HepG2 (cell line): ENCODE measurements at regions not wholly inside any gene's neighbourhood (a gene's known extent, or its start where the extent isn't known, plus 50 kb on each side); places are given as distances from the start of the nearest gene placed in this dataset.

Experiments
- ATAC-seq: fragments of 200-7000 bp; cut with Tn5 transposase; 3 replicates; pipeline ENCODE4 v1.9.1; 2020; ENCODE audit warnings: mild to moderate bottlenecking, moderate library complexity
- BruUV-seq: library from RNA; stranded (reverse); fragments of 400-500 nt; replicated peaks from 2 replicates; lab custom pipeline; 2021; lab: Mats Ljungman, UMichigan
- CTCF ChIA-PET: fragments of 300-600 bp; formaldehyde crosslinking; extraction: SDS; loops from one replicate; lab custom pipeline; 2021; ENCODE audit warnings: low total read pairs, inconsistent platforms, low intra/inter-chr PET ratio; lab: Yijun Ruan, JAX
- POLR2A ChIA-PET: fragments of 350-600 bp; sonication (Branson Sonifier 250); formaldehyde crosslinking; loops from one replicate; lab custom pipeline; 2020; ENCODE audit warnings: antibody characterized with exemption, inconsistent platforms; lab: Yijun Ruan, JAX
- DNase-seq: peaks from one replicate; pipeline ENCODE4 v3.0.0-alpha.2; 2015; ENCODE audit warnings: low spot score
- FAIRE-seq: peaks from 3 replicates; lab custom pipeline; 2011; peaks lifted over from hg19 to GRCh38; lab: Jason Lieb, UNC
- H2AFZ ChIP-seq: one replicate; pipeline ENCODE4 v1.6.1; 2011; ENCODE audit warnings: low read length, inconsistent platforms
- H3K27ac ChIP-seq: fragments of 300-600 bp; 3 replicates; pipeline ENCODE4 v1.8.0; 2011; ENCODE audit warnings: mixed run types, mild to moderate bottlenecking, mixed read lengths, low read length, inconsistent platforms; ENCODE audit not compliant: insufficient read depth; ENCODE audit errors: extremely low read length
- H3K27me3 ChIP-seq, 2 experiments: fragments of 200-600 bp in 1 of 2; 2 replicates in 1 of 2; 3 replicates in 1 of 2; pipeline versions ENCODE4 v1.6.0 to v1.8.0; 2011; ENCODE audit warnings: low read length in 2 of 2, mild to moderate bottlenecking in 2 of 2, moderate library complexity in 2 of 2, inconsistent platforms in 1 of 2; ENCODE audit not compliant: insufficient read depth in 2 of 2, control insufficient read depth in 1 of 2
- H3K36me3 ChIP-seq, 2 experiments: fragments of 200-600 bp in 1 of 2; replicated peaks in 1 of 2; 2 replicates in 1 of 2; 3 replicates in 1 of 2; pipeline versions ENCODE4 v1.5.1 to v1.8.0; 2011; ENCODE audit warnings: low read length in 2 of 2, inconsistent platforms in 1 of 2; ENCODE audit not compliant: insufficient read depth in 2 of 2, control insufficient read depth in 1 of 2
- H3K4me1 ChIP-seq: 2 replicates; pipeline ENCODE4 v1.5.1; 2012; ENCODE audit warnings: low read length, inconsistent platforms; ENCODE audit not compliant: insufficient read depth
- H3K4me2 ChIP-seq: 2 replicates; pipeline ENCODE4 v1.6.0; 2011; ENCODE audit warnings: low read depth, low read length, inconsistent platforms
- H3K4me3 ChIP-seq, 3 experiments: fragments of 200-600 bp in 1 of 3; sonication (generic), shearing (Covaris generic) in 1 of 3; replicated peaks in 1 of 3; 2 replicates each; pipeline ENCODE4 v1.5.1; 2011 to 2016; ENCODE audit warnings: low read length in 3 of 3, inconsistent platforms in 2 of 3, low read depth in 2 of 3, mild to moderate bottlenecking in 2 of 3, control low read depth in 1 of 3, mixed read lengths in 1 of 3; ENCODE audit not compliant: insufficient read depth in 1 of 3
- H3K79me2 ChIP-seq: one replicate; pipeline ENCODE4 v1.6.1; 2011; ENCODE audit warnings: low read length, inconsistent platforms; ENCODE audit not compliant: insufficient read depth
- H3K9ac ChIP-seq: 2 replicates; pipeline ENCODE4 v1.6.0; 2011; ENCODE audit warnings: mild to moderate bottlenecking, low read depth, low read length, inconsistent platforms; ENCODE audit not compliant: insufficient read depth
- H3K9me3 ChIP-seq: 2 replicates; pipeline ENCODE4 v1.5.1; 2012; ENCODE audit warnings: mild to moderate bottlenecking, low read length
- H4K20me1 ChIP-seq: 2 replicates; pipeline ENCODE4 v1.6.0; 2011; ENCODE audit warnings: inconsistent platforms, mild to moderate bottlenecking, low read length, moderate library complexity; ENCODE audit not compliant: insufficient read depth
- ERF ChIP-seq: IDR thresholded peaks from 2 replicates; pipeline ENCODE4 v1.6.1; 2018; ENCODE audit warnings: missing biosample characterization, missing genetic modification reagents
- HOXA3 ChIP-seq: sonication (generic); formaldehyde crosslinking; IDR thresholded peaks from 2 replicates; pipeline ENCODE4 v1.5.0; 2020; ENCODE audit warnings: missing genetic modification reagents
- NAIF1 ChIP-seq: sonication (generic); formaldehyde crosslinking; IDR thresholded peaks from 2 replicates; pipeline ENCODE4 v1.5.0; 2020; ENCODE audit warnings: mild to moderate bottlenecking, missing genetic modification reagents, borderline replicate concordance
- TBX3 ChIP-seq: fragments of 450-650 bp; IDR thresholded peaks from 2 replicates; pipeline ENCODE4 v1.6.1; 2017; ENCODE audit warnings: antibody characterized with exemption, mild to moderate bottlenecking, inconsistent platforms, borderline replicate concordance
- ZNF563 ChIP-seq: sonication (generic); formaldehyde crosslinking; IDR thresholded peaks from 2 replicates; pipeline ENCODE4 v1.8.0; 2022; ENCODE audit warnings: mild to moderate bottlenecking, moderate library complexity, missing genetic modification reagents
- in situ Hi-C: cut with HindIII; loops from 2 replicates; pipeline ENCODE4 v1.10.0; 2017; ENCODE audit warnings: low pct_unique_long_range_greater_than_20kb; ENCODE audit not compliant: extremely low pct_ligation_motif_present
- intact Hi-C: fragments of 100-400 bp; cut with micrococcal nuclease; formaldehyde crosslinking; loops from one replicate; pipeline ENCODE4 v1.10.0; 2022; ENCODE audit not compliant: unreplicated experiment
- TF ChIP-seq, protein P1 (sequence below): sonication (generic); formaldehyde crosslinking; IDR thresholded peaks from 2 replicates; pipeline ENCODE4 v1.4.0; 2020; ENCODE audit warnings: mild to moderate bottlenecking, low read depth, missing genetic modification reagents
- TF ChIP-seq, protein P2 (sequence below), 2 experiments: sonication (generic) in 1 of 2; formaldehyde crosslinking in 1 of 2; IDR thresholded peaks; 2 replicates each; pipeline versions ENCODE4 v1.4.0 to v1.6.1; 2018 to 2020; ENCODE audit warnings: missing genetic modification reagents in 2 of 2, borderline replicate concordance in 1 of 2, low read depth in 1 of 2, mild to moderate bottlenecking in 1 of 2, missing biosample characterization in 1 of 2

DNA sequence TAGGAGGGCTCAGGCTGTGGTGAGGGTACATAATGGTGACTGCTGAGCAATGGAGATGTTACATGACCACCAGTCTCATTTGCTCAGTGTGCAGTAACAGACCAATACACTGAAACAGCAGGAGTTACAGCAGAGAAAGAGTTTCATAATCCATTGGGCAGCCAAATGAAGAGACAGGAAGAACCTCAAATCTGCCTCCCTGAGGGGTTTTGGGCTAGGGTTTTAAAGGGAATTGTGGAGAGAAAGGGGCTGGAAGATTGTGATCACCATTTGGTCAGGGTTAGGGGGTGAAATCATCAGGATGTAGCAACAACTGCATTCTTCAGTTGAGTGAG, 838.3 kb downstream of the GRID1 start:
- Histone ChIP-seq H3K4me1 (no peaks in the 10 kb centered on the region), H3K79me2 (no peaks in the 10 kb centered on the region), H3K36me3 (no peaks in the 10 kb centered on the region), H3K9ac (no peak overlapping the region), H3K4me3 (no peak overlapping the region), H3K27ac (no peak overlapping the region), H2AFZ (no peak overlapping the region), H3K27me3 (no peaks in the 10 kb centered on the region), H3K4me2 (no peak overlapping the region), H3K9me3 (peaks cover 21% of the 10 kb centered on the region), H4K20me1 (no peaks in the 10 kb centered on the region)
- in situ Hi-C loops = no loop called here
- no peak for ATAC-seq
- POLR2A ChIA-PET = no interaction called here
- CTCF ChIA-PET = no interaction called here
- no peak for FAIRE-seq
- intact Hi-C loops = no loop called here
- TF ChIP-seq ERF (CRISPR knock-in tag) (no peak), HOXA3 (CRISPR knock-in tag) (no peak), TBX3 (no peak), ZNF563 (CRISPR knock-in tag) (no peak), NAIF1 (CRISPR knock-in tag) (no peak)
- TF ChIP-seq, protein P1, sequence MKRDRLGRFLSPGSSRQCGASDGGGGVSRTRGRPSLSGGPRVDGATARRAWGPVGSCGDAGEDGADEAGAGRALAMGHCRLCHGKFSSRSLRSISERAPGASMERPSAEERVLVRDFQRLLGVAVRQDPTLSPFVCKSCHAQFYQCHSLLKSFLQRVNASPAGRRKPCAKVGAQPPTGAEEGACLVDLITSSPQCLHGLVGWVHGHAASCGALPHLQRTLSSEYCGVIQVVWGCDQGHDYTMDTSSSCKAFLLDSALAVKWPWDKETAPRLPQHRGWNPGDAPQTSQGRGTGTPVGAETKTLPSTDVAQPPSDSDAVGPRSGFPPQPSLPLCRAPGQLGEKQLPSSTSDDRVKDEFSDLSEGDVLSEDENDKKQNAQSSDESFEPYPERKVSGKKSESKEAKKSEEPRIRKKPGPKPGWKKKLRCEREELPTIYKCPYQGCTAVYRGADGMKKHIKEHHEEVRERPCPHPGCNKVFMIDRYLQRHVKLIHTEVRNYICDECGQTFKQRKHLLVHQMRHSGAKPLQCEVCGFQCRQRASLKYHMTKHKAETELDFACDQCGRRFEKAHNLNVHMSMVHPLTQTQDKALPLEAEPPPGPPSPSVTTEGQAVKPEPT = no peak
- TF ChIP-seq, protein P2, sequence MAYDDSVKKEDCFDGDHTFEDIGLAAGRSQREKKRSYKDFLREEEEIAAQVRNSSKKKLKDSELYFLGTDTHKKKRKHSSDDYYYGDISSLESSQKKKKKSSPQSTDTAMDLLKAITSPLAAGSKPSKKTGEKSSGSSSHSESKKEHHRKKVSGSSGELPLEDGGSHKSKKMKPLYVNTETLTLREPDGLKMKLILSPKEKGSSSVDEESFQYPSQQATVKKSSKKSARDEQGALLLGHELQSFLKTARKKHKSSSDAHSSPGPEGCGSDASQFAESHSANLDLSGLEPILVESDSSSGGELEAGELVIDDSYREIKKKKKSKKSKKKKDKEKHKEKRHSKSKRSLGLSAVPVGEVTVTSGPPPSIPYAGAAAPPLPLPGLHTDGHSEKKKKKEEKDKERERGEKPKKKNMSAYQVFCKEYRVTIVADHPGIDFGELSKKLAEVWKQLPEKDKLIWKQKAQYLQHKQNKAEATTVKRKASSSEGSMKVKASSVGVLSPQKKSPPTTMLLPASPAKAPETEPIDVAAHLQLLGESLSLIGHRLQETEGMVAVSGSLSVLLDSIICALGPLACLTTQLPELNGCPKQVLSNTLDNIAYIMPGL (CRISPR knock-in tag; IDR thresholded peaks at IDR 0.05; ENCODE audit: borderline replicate concordance in 1 of 2, low read depth in 1 of 2) = no peak
- no peak for DNase-seq
- BruUV-seq = no TSS peak
